Keratinocyte (primary cell): ENCODE measurements at regions not wholly inside any gene's neighbourhood (a gene's known extent, or its start where the extent isn't known, plus 50 kb on each side); places are given as distances from the start of the nearest gene placed in this dataset.

Experiments used
- DNase-seq: peaks from one replicate; pipeline ENCODE4 v3.0.0-alpha.2; 2011; ENCODE audit warnings: low read depth, missing footprints, low spot score
- FAIRE-seq: peaks from 2 replicates; lab custom pipeline; 2011; peaks lifted over from hg19 to GRCh38; lab: Jason Lieb, UNC
- H2AFZ ChIP-seq: 2 replicates; pipeline ENCODE4 v1.6.0; 2012; ENCODE audit warnings: low read length, control low read depth, inconsistent platforms; ENCODE audit not compliant: control insufficient read depth
- H3K27ac ChIP-seq: 2 replicates; pipeline ENCODE4 v1.5.1; 2011; ENCODE audit warnings: low read length; ENCODE audit not compliant: control insufficient read depth, insufficient read depth
- H3K27me3 ChIP-seq: 3 replicates; pipeline ENCODE4 v1.6.0; 2011; ENCODE audit warnings: low read length; ENCODE audit not compliant: control insufficient read depth, insufficient read depth; ENCODE audit errors: extremely low read depth
- H3K36me3 ChIP-seq, 2 experiments: 2 replicates in 1 of 2; 3 replicates in 1 of 2; pipeline ENCODE4 v1.5.1; 2011; ENCODE audit warnings: low read length in 2 of 2, mild to moderate bottlenecking in 1 of 2; ENCODE audit not compliant: control insufficient read depth in 2 of 2, insufficient read depth in 2 of 2; ENCODE audit errors: extremely low read depth in 1 of 2
- H3K4me1 ChIP-seq: 3 replicates; pipeline ENCODE4 v1.5.1; 2011; ENCODE audit warnings: low read length; ENCODE audit not compliant: control insufficient read depth, insufficient read depth; ENCODE audit errors: extremely low read depth
- H3K4me2 ChIP-seq: 3 replicates; pipeline ENCODE4 v1.6.0; 2011; ENCODE audit warnings: low read depth, low read length; ENCODE audit not compliant: control insufficient read depth, insufficient read depth; ENCODE audit errors: extremely low read depth
- H3K4me3 ChIP-seq, 3 experiments: fragments of 200-600 bp in 1 of 3; sonication (generic) in 1 of 3; 2 replicates in 2 of 3; 3 replicates in 1 of 3; pipeline ENCODE4 v1.5.1; 2011 to 2016; ENCODE audit warnings: low read length in 3 of 3, mild to moderate bottlenecking in 3 of 3, control low read depth in 2 of 3, inconsistent platforms in 1 of 3, low read depth in 1 of 3, mixed read lengths in 1 of 3, mixed run types in 1 of 3, moderate library complexity in 1 of 3; ENCODE audit not compliant: control insufficient read depth in 2 of 3, insufficient read depth in 2 of 3; ENCODE audit errors: extremely low read depth in 1 of 3
- H3K79me2 ChIP-seq: 2 replicates; pipeline ENCODE4 v1.6.0; 2012; ENCODE audit warnings: low read length; ENCODE audit not compliant: control insufficient read depth, insufficient read depth
- H3K9ac ChIP-seq: 3 replicates; pipeline ENCODE4 v1.6.0; 2011; ENCODE audit warnings: low read length; ENCODE audit not compliant: control insufficient read depth, insufficient read depth; ENCODE audit errors: extremely low read depth
- H3K9me1 ChIP-seq: 3 replicates; pipeline ENCODE4 v1.6.0; 2011; ENCODE audit warnings: low read length; ENCODE audit not compliant: control insufficient read depth, insufficient read depth; ENCODE audit errors: extremely low read depth
- H3K9me3 ChIP-seq: 2 replicates; pipeline ENCODE4 v1.5.1; 2012; ENCODE audit warnings: low read depth, low read length; ENCODE audit not compliant: control insufficient read depth
- H4K20me1 ChIP-seq: 3 replicates; pipeline ENCODE4 v1.6.0; 2011; ENCODE audit warnings: low read length; ENCODE audit not compliant: control insufficient read depth, insufficient read depth; ENCODE audit errors: extremely low read depth
- EZH2 ChIP-seq: IDR thresholded peaks from one replicate; pipeline ENCODE4 v1.6.1; 2012; ENCODE audit warnings: inconsistent platforms, mild to moderate bottlenecking, low read length, moderate library complexity
- dilution Hi-C: fragments of 300-500 bp; cut with MboI; formaldehyde crosslinking; loops from one replicate; pipeline ENCODE4 v1.7.0; 2020; ENCODE audit warnings: low sequenced_read_pairs; ENCODE audit not compliant: extremely low pct_ligation_motif_present
- TF ChIP-seq, protein P1 (sequence below), 3 experiments: IDR thresholded peaks in 1 of 3; conservative IDR thresholded peaks in 1 of 3; optimal IDR thresholded peaks in 1 of 3; 2 replicates in 2 of 3; 3 replicates in 1 of 3; pipeline versions ENCODE3 to v1.5.1; 2011; ENCODE audit warnings: low read length in 3 of 3, mild to moderate bottlenecking in 3 of 3, moderate library complexity in 2 of 3, control low read depth in 1 of 3, inconsistent platforms in 1 of 3; ENCODE audit not compliant: insufficient read depth in 2 of 3; ENCODE audit errors: extremely low read depth in 1 of 3

DNA sequence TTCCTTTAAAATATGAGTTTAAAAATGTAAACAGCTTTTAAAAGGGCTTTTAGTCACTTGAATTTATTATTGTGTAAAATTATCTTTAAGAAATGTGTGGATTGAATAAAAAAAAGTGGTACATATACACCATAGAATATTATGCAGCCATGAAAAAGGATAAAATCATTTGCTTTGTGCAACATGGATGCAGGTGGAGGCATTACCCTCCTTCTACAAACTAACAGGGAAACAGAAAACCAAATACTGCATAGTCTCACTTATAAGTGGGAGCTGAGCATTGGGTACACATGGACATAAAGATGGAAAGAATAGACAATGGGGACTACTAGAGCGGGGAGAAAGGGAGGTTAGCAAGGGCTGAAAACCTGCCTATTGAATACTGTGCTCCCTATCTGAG, 999.3 kb downstream of the SLITRK5 start:
- H3K4me1 ChIP-seq, result no peaks in the 10 kb centered on the region
- no peak overlapping the region for H2AFZ ChIP-seq
- no peak for FAIRE-seq
- no peaks in the 10 kb centered on the region for H3K9me3 ChIP-seq
- no peaks in the 10 kb centered on the region for H3K9me1 ChIP-seq
- no peak for DNase-seq
- H3K9ac ChIP-seq, result no peak overlapping the region
- no peaks in the 10 kb centered on the region for H3K27me3 ChIP-seq
- dilution Hi-C loops, result no loop called here
- H3K36me3 ChIP-seq, result no peaks in the 10 kb centered on the region
- no peaks in the 10 kb centered on the region for H4K20me1 ChIP-seq
- H3K27ac ChIP-seq, result no peak overlapping the region
- no peak overlapping the region for H3K4me2 ChIP-seq
- no peak overlapping the region for H3K4me3 ChIP-seq
- TF ChIP-seq, protein P1, sequence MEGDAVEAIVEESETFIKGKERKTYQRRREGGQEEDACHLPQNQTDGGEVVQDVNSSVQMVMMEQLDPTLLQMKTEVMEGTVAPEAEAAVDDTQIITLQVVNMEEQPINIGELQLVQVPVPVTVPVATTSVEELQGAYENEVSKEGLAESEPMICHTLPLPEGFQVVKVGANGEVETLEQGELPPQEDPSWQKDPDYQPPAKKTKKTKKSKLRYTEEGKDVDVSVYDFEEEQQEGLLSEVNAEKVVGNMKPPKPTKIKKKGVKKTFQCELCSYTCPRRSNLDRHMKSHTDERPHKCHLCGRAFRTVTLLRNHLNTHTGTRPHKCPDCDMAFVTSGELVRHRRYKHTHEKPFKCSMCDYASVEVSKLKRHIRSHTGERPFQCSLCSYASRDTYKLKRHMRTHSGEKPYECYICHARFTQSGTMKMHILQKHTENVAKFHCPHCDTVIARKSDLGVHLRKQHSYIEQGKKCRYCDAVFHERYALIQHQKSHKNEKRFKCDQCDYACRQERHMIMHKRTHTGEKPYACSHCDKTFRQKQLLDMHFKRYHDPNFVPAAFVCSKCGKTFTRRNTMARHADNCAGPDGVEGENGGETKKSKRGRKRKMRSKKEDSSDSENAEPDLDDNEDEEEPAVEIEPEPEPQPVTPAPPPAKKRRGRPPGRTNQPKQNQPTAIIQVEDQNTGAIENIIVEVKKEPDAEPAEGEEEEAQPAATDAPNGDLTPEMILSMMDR (optimal IDR thresholded peaks at IDR 0.05 in 1 of 3, IDR thresholded peaks at IDR 0.05 in 1 of 3, conservative IDR thresholded peaks at IDR 0.05 in 1 of 3; ENCODE audit: extremely low read depth in 1 of 3, insufficient read depth in 2 of 3, low read length in 3 of 3), result no peak
- no peak for TF ChIP-seq EZH2
- no peaks in the 10 kb centered on the region for H3K79me2 ChIP-seq

DNA sequence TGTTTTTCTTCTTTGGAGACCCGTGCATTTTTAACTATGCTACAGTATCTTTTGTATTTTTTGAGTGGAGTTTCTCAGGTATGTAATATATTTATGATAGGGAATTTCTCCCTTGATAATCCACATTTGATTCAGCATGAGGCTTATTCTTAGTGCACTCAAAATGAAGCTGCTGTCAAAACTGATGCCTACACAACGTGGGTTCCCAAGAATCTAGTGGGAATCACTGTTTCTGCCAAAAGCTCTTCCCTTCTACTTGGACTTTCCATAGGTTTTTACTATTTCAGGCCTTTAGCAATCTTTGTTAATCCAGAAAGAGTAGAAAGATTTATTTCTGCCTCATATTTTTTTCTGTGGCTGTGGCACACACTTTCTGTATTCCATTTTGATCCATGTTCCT, 1003.7 kb downstream of the SLITRK5 start:
- FAIRE-seq, result no peak
- no peaks in the 10 kb centered on the region for H3K4me1 ChIP-seq

More for the DNA sequence above, 1003.7 kb downstream of the SLITRK5 start:
- Histone ChIP-seq H3K9me1 (no peaks in the 10 kb centered on the region), H3K9me3 (no peaks in the 10 kb centered on the region), H3K27me3 (no peaks in the 10 kb centered on the region), H3K36me3 (no peaks in the 10 kb centered on the region), H3K27ac (no peak overlapping the region), H3K4me3 (no peak overlapping the region), H3K79me2 (no peaks in the 10 kb centered on the region), H3K9ac (no peak overlapping the region), H2AFZ (no peak overlapping the region), H4K20me1 (no peaks in the 10 kb centered on the region), H3K4me2 (no peak overlapping the region)
- dilution Hi-C loops, result no loop called here
- no peak for DNase-seq
- TF ChIP-seq, protein P1 (optimal IDR thresholded peaks at IDR 0.05 in 1 of 3, IDR thresholded peaks at IDR 0.05 in 1 of 3, conservative IDR thresholded peaks at IDR 0.05 in 1 of 3; ENCODE audit: extremely low read depth in 1 of 3, insufficient read depth in 2 of 3, low read length in 3 of 3), result no peak
- no peak for TF ChIP-seq EZH2
